COR-L47 (cell line): ENCODE measurements at regions not wholly inside any gene's neighbourhood (a gene's known extent, or its start where the extent isn't known, plus 50 kb on each side); places are given as distances from the start of the nearest gene placed in this dataset.
"Not testable (repeated sequence)": the region's sequence is repeated elsewhere in the genome, so short reads cannot be mapped to it uniquely, and the experiment has no call there.

Experiments used
- DNase-seq: peaks from one replicate; lab custom pipeline; 2025; lab: John Stamatoyannopoulos, UW

DNA sequence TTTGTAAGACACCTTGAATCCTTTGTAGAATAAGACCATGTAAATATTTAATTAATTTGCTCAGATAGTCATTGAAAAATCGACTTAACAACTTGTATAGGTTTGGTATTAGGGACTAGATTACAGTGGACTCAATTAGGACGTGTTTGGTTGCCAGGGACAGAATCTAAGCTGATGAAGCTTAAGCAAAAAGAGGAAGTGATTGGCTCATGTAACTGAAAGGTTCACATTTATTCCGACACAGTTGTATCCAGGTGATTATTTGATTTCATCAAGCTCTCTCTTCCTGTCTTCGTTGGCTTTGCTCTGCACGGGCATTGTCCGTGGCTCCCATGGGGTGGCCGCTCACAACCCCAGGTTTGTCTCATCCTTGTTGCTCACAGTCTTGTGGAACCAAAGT lies 146.4 kb downstream of the C11orf91 start:
- no peak for DNase-seq

- DNase-seq = no peak
These were observed 147.1 kb downstream of the C11orf91 start for GRCh38 chr11:33553486-33553885.

DNA sequence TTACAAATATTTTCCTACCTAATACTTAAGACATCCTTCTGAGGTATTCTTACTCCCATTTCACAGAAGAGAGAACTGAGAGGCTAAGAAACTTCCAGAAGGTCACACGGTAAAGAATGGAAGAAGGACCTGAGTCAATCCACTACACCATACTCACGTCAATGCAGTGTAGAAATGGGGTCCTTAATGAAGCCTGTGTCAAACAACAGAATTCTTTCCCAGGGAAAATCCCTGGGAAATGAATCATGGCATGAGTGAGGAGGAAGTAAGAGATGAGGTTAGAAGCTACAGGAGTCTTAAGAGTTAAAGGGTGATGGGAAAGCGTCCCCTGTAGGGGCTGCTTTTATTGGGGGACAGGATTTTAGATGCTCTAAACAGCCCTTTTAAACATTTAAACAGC lies 147.9 kb downstream of the C11orf91 start:
- no peak for DNase-seq

DNA sequence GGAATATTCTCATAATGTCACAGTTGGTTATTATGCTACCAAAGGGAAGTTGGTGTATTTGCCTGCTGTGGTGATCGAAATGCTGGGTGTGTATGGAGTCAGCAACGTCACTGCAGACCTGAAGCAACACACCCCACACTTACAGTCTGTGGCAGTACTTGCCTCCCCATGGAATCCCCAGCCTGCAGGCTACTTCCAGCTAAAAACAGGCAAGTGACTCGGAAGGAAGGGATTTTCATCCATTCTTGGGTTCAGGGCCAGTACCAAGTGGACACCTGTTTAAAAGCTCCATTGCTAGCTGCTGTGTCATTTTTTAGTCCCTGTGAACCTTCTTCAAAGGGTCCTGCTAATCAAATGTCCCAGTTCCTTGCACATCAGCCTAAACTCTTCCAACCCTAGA lies 149.6 kb downstream of the C11orf91 start:
- DNase-seq = no peak

- DNase-seq = no peak
These were observed 151.1 kb downstream of the C11orf91 start for GRCh38 chr11:33549483-33549882.

- DNase-seq = no peak
These were observed 154.7 kb downstream of the C11orf91 start for GRCh38 chr11:33545931-33546330.

GRCh38 chr11:33544593-33545373 lies 155.8 kb downstream of the C11orf91 start:
- no peak for DNase-seq

- no peak for DNase-seq
These were observed 156.8 kb downstream of the C11orf91 start for GRCh38 chr11:33543823-33544222.

DNA sequence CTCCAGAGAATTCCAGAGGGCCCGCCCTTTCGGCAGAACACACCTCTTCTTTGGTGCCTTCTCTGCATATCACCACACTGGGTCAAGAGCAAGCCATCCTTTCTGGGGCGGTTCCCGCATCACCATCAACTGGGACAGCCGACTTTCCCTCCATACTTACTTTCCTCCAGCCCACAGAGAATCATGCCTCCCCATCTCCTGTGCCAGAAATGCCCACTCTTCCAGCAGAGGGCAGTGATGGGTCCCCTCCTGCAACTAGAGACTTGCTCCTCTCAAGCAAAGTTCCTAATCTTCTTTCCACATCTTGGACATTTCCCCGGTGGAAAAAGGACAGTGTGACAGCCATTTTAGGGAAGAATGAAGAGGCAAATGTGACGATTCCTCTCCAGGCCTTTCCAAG lies 157.7 kb downstream of the C11orf91 start:
- no peak for DNase-seq

DNA sequence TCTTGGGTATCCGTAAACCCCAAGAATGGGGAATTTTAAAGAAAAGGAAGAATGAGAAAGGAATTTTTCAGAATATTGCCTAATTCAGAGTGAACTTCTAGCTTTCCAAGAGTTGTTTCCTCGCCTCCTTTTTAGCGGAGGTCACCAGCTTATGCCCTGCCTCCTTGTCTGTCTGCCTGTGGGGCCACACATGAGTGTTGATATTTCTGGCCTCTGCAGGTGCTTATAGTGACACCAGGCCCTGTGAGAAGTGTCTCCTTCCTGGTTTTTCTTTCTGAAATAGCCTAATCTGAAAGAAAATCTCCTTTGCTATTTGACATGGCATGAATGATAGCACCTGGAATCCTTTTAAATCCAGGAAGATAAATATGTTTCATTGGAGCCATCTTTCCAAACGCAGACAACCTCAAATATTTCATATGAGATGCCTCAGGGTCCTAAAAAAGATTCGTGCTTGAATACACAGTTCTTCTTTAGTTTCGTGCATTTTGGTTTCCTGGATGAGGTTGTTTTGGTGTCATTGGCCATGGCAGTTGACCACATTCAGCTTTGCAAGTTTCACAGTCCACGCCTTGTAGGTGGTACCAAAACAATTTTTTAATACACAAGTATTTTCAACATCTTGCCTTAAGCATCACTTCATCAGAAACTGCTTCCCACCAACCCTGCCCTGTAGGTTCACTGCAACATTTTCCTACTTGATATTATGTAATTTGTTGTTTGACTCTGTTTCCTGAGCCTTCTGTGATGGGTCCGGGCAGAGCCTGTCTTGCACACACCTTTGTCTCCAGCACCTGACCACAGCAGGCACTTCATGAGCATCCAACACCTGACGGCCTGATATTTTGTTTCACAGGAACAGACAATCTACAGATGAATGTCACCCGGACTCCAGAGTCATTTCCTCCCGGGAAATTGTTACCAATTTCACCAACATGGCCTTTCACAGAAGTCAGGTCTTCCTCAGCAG lies 159.4 kb downstream of the C11orf91 start:
- DNase-seq = no peak

DNA sequence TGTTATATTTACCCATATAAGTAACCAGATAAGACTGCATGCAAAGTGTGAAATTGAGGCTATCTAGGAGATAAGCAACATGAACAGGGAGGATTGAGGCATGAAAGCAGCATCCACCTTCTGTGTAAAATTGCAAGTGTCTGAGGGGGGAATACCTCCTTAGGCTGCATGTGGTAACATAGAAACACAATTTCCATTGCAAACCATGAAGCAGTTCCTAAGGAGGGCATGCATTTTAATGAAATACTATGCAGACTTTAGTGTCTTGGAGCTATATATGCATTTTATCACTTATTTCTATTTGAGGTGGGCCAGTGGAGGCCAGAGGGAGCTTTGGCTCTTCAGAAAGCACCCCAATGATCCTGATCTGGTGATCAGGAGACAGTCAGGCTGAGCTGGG lies 160.2 kb downstream of the C11orf91 start:
- no peak for DNase-seq

DNA sequence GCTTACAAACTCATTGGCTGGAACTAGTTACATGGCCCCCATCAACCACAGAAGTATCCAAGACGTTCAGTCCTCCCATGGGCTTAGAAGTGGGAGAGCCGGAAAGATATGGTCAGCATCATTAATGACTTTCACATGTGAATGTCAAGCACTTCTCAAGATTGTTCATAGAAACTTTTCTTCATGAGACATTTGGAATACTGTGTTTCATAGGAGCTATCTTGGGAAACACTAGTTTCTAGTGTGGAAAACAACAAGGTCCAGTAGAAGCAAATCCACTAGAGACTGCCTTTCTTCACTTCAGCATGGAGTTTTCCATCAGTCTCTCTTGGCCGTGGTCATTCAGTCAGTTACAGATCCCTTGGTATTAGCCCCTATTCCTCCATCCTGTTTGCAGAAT lies 160.9 kb downstream of the C11orf91 start:
- DNase-seq = no peak

- no peak for DNase-seq
These were observed 161.9 kb downstream of the C11orf91 start for GRCh38 chr11:33538726-33539125.

GRCh38 chr11:33536178-33536577 lies 164.4 kb downstream of the C11orf91 start:
- DNase-seq = no peak

GRCh38 chr11:33534575-33534974 lies 166.1 kb downstream of the C11orf91 start:
- no peak for DNase-seq

DNA sequence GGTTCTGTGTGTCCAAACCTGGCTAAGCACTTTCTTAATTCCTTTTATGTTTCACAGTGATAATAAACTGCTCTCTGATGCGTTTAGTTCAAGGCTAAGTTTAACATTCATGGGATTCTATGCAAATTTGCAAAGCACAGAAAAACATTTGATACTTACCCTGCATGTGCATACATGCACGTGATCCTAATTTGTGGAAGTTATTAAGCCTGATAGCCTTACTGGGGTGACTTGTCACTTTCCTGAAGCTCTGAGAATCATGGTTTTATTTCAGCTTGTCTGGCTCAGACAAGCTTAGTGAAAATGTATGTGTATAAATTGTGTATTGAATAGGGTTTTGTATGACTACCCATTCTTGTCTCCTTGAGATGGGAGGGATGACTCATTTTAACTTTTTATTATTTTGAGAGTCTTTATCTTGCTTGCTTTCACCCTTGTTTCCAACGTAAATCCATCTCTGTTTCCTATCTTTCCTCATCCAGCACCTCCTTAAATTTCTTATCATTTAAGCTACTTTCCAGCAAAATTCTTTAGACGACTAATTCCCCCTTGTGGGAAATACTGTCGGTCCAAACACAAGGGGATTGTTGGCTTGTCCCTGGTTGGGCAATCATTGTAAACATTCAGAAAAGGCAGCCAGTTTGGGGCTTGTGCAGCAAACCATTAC lies 167.1 kb downstream of the C11orf91 start:
- DNase-seq = no peak

DNA sequence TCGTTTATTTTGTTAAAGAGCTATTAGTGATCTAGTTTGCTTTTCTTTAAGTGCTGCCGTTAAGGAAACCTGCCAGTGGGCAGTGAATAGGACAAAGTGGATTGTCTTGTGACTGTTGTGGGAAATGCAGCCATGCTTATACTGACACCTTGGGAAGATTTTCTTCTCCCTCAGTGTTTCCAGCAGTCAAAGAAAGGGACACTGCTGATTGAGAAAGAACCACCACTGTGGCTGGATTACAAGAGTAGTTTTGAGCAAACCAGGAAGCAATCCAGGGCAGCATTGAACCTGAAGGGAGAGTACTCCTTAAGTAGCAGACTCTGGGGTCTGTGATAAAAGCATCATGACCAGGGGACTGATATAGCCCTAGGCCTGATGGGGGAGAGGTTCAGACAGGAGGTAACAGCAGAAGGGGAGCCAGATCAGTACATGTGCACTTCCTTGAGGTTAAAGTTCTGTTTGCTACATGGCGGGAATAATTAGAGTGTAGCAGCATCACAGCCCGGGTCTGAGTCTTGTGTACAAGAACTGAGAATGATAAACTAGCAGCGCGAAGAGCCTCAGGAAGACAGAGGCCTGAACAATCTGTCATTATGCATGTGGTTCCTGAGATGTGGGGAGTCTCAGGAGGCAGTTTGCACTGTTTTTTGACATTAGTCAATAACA lies 167.8 kb downstream of the C11orf91 start:
- DNase-seq = no peak

- DNase-seq = no peak
These were observed 168.4 kb downstream of the C11orf91 start for GRCh38 chr11:33532257-33532656.

DNA sequence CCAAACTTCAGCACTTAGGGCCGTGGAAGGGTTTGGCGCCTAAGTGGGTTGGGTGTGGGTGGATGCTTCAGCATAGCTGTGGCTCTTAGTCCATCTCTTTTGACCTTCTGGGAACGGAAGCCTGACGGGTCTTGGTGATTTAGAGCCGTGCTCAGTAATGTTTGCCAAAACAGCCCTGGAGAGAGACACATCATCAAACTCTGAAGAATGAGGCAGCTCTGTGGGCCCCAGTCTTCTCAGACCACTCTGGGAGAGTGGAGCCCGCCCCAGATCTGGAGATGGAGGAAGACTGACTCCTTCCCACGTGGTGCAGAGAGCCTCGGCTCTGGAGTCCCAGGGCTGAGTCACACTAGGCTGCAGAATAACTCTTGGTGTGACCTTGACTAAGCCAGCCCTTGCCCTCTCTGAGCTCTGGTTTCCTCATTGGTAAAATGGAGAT lies 168.9 kb downstream of the C11orf91 start:
- no peak for DNase-seq

GRCh38 chr11:33530815-33531214 lies 169.8 kb downstream of the C11orf91 start:
- DNase-seq = no peak

DNA sequence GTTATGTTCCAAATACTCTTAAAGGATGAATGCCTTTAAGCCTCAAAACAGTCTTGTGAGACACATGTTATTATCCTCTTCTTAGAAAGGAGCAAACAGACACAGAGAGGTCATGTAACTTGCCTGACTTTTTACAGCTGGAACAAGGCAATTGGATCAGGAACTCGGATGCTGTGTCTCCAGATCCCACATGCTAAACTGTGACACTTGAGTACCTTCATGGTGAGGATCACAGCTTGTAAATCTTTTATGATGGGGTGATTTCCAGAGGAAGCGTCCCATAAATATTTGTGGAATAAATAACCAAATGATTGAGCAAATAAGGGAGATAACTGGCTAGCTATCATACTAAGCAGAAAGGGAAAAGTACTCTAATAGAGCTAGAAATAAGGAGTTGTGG lies 171.2 kb downstream of the C11orf91 start:
- DNase-seq = no peak

DNA sequence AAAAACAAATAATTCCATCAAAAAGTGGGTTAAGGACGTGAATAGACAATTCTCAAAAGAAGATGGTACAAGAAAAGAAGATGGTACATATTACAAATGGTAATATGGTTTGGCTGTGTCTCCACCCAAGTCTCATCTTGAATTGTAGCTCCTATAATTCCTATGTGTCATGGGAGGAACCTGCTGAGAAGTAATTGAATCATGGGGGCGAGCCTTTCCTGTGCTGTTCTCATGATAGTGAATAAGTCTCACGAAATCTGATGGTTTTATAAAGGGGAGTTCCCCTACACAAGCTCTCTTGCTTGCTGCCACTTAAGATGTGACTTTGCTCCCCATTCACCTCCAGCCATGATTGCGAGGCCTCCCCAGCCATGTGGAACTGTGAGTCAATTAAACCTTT lies 172.9 kb downstream of the C11orf91 start:
- DNase-seq = not testable (repeated sequence)
